T-helper 17 cell (primary cell): ENCODE measurements at regions not wholly inside any gene's neighbourhood (a gene's known extent, or its start where the extent isn't known, plus 50 kb on each side); places are given as distances from the start of the nearest gene placed in this dataset.
"Not testable (repeated sequence)": the region's sequence is repeated elsewhere in the genome, so short reads cannot be mapped to it uniquely, and the experiment has no call there.

Source experiments
- ATAC-seq: fragments of 150-1000 bp; cut with Tn5 transposase; 2 replicates; pipeline ENCODE4 v1.10.0; 2021; ENCODE audit warnings: mild to moderate bottlenecking, moderate library complexity
- DNase-seq, 3 donors: peaks; one replicate each; pipeline versions ENCODE4 v3.0.0 to v3.0.0-alpha.2; 2020 to 2021
- H3K9me3 ChIP-seq: one replicate; pipeline ENCODE4 v1.7.0; 2013; ENCODE audit warnings: low read length, mild to moderate bottlenecking; ENCODE audit not compliant: control insufficient read depth, poor library complexity, severe bottlenecking
- H3K27ac Mint-ChIP-seq: one replicate; pipeline ENCODE4 v1.8.0; 2022; ENCODE audit warnings: mild to moderate bottlenecking, moderate library complexity, mixed read lengths
- H3K27me3 Mint-ChIP-seq: one replicate; pipeline ENCODE4 v1.8.0; 2022; ENCODE audit warnings: mixed read lengths
- H3K36me3 Mint-ChIP-seq: one replicate; pipeline ENCODE4 v1.8.0; 2022; ENCODE audit warnings: low read depth, mixed read lengths
- H3K4me1 Mint-ChIP-seq: one replicate; pipeline ENCODE4 v1.8.0; 2022; ENCODE audit warnings: mild to moderate bottlenecking, mixed read lengths
- H3K4me3 Mint-ChIP-seq: one replicate; pipeline ENCODE4 v1.8.0; 2022; ENCODE audit warnings: mild to moderate bottlenecking, moderate library complexity, mixed read lengths

- no peaks in the 10 kb centered on the region for H3K9me3 ChIP-seq
- Mint-ChIP-seq H3K27me3 (no peaks in the 10 kb centered on the region), H3K27ac (no peak overlapping the region), H3K36me3 (no peaks in the 10 kb centered on the region), H3K4me1 (no peaks in the 10 kb centered on the region), H3K4me3 (no peak overlapping the region)
- DNase-seq = no peak
- ATAC-seq = no peak
These were observed 212.6 kb upstream of the HTR1E start for GRCh38 chr6:86724695-86725094.

DNA sequence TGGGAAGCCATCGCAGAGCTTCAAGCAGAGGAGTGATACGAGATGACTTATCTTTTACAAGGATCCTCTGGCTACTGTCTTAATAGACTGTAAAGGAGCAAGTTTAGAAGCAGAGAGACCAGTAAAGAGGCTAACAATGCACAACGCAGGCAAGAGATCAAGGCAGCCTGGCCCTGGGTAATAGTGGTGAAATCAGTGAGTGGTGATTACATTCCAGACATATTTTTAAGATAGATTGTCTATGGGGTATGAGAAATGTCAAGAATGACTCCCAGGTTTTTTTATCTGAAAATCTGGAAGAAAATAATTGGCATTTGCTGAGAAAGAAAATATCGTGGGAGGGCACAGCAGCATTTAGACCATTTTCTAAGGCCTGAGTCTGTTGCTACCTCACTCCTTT, 213.6 kb upstream of the HTR1E start:
- no peaks in the 10 kb centered on the region for H3K4me1 Mint-ChIP-seq
- H3K36me3 Mint-ChIP-seq = no peaks in the 10 kb centered on the region
- H3K4me3 Mint-ChIP-seq = no peak overlapping the region
- ATAC-seq = no peak
- no peak overlapping the region for H3K27ac Mint-ChIP-seq
- no peak for DNase-seq
- no peaks in the 10 kb centered on the region for H3K27me3 Mint-ChIP-seq
- no peaks in the 10 kb centered on the region for H3K9me3 ChIP-seq

GRCh38 chr6:86723151-86723550, 214.2 kb upstream of the HTR1E start:
- DNase-seq (no peak), ATAC-seq (no peak)
- no peaks in the 10 kb centered on the region for H3K9me3 ChIP-seq
- no peak overlapping the region for H3K27ac Mint-ChIP-seq
- H3K27me3 Mint-ChIP-seq = no peaks in the 10 kb centered on the region
- H3K4me3 Mint-ChIP-seq = no peak overlapping the region
- no peaks in the 10 kb centered on the region for H3K4me1 Mint-ChIP-seq
- H3K36me3 Mint-ChIP-seq = no peaks in the 10 kb centered on the region

DNA sequence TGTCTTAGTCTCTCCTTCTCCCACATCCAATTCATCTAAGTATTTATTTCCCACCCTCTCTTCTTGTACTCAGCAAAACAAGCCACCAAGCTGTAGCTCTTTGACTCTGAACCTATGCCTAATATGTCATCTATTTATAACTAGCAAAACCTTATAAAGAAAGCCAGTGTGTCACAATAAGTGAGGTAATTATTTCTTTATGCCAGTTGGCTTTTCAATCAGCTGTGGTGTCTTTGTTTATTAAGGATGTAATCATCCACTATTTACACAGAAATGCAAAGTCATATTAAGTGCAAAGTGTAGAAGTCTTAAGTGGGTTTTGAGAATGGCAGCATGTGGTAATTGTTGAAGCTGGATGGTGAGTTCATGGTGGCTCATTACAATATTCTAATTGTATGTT, 215.2 kb upstream of the HTR1E start:
- H3K9me3 ChIP-seq = no peaks in the 10 kb centered on the region
- Mint-ChIP-seq H3K4me3 (no peak overlapping the region), H3K36me3 (no peaks in the 10 kb centered on the region), H3K27ac (no peak overlapping the region), H3K4me1 (no peaks in the 10 kb centered on the region), H3K27me3 (no peaks in the 10 kb centered on the region)
- ATAC-seq = no peak
- no peak for DNase-seq

DNA sequence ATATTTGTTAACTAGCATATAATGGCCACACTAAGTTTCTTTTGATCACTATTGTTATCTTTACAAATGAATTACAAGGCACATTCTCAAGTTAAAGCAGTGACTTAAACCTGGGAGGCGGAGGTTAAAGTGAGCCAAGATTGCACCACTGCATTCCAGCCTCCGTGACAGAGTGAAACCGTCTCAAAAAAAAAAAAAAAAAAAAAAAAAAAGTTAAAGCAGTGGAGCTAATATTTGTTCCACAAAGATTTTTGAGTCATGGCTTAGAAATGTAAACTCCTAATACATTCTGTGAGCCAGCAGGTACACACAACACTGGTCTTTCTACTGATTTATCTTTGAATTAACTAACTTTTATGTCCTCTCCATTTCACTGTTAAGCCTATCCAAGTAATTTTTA, 221.7 kb upstream of the HTR1E start:
- Mint-ChIP-seq H3K4me3 (no peak overlapping the region), H3K4me1 (no peaks in the 10 kb centered on the region), H3K27me3 (no peaks in the 10 kb centered on the region), H3K27ac (no peak overlapping the region), H3K36me3 (no peaks in the 10 kb centered on the region)
- no peaks in the 10 kb centered on the region for H3K9me3 ChIP-seq
- ATAC-seq (no peak), DNase-seq (no peak)

DNA sequence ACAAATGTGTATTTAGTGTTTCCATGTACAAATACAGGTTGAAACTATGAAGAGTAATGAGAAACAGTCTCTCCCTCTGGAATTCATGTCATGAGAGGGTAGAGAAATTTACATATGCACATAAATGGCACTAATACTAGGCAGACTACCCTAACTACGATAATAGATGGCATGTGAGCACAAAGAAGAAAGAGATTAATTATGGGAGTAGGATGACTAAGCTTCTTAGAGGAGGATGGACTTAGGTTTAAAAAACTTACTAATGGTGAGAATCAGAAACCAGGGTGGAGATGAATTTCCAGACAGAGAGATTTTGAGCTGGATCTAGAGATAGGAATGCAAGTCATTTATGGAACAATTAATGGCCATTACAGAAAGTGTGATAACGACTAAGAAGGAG, 225.3 kb upstream of the HTR1E start:
- no peaks in the 10 kb centered on the region for H3K36me3 Mint-ChIP-seq
- no peaks in the 10 kb centered on the region for H3K4me1 Mint-ChIP-seq
- no peak overlapping the region for H3K4me3 Mint-ChIP-seq
- no peak overlapping the region for H3K27ac Mint-ChIP-seq
- no peaks in the 10 kb centered on the region for H3K27me3 Mint-ChIP-seq
- no peak for ATAC-seq
- no peaks in the 10 kb centered on the region for H3K9me3 ChIP-seq
- DNase-seq = no peak

- Mint-ChIP-seq H3K27ac (no peak overlapping the region), H3K27me3 (no peaks in the 10 kb centered on the region), H3K4me1 (no peaks in the 10 kb centered on the region), H3K36me3 (no peaks in the 10 kb centered on the region), H3K4me3 (no peak overlapping the region)
- H3K9me3 ChIP-seq = no peaks in the 10 kb centered on the region
- ATAC-seq (no peak), DNase-seq (no peak)
These were observed 229.7 kb upstream of the HTR1E start for GRCh38 chr6:86707545-86708120.

GRCh38 chr6:86706449-86706848, 230.9 kb upstream of the HTR1E start:
- no peak overlapping the region for H3K4me3 Mint-ChIP-seq
- no peaks in the 10 kb centered on the region for H3K27me3 Mint-ChIP-seq
- no peaks in the 10 kb centered on the region for H3K36me3 Mint-ChIP-seq
- DNase-seq (no peak), ATAC-seq (no peak)
- no peak overlapping the region for H3K27ac Mint-ChIP-seq
- no peaks in the 10 kb centered on the region for H3K9me3 ChIP-seq
- no peaks in the 10 kb centered on the region for H3K4me1 Mint-ChIP-seq

DNA sequence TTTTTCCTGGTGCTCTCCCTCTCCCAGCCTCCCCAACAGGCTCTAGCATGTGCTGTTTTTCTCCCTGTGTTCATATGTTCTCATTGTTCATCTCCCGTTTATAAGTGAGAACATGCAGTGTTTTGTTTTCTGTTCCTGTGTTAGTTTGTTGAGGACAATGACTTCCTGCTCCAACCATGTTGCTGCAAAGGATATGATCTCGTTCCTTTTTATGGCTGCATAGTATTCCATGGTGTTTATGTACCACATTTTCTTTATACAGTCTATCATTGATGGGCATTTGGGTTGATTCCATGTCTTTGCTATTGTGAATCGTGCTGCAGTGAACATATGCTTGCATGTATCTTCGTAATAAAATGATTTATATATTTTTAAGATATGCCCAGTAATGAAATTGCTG, 236.1 kb upstream of the HTR1E start:
- not testable (repeated sequence) for H3K36me3 Mint-ChIP-seq, H3K4me1 Mint-ChIP-seq, H3K27me3 Mint-ChIP-seq, ATAC-seq, H3K9me3 ChIP-seq, DNase-seq, H3K4me3 Mint-ChIP-seq, H3K27ac Mint-ChIP-seq

GRCh38 chr6:86686496-86686895, 250.8 kb upstream of the HTR1E start:
- Mint-ChIP-seq H3K27me3 (no peaks in the 10 kb centered on the region), H3K4me3 (no peak overlapping the region), H3K4me1 (no peaks in the 10 kb centered on the region), H3K27ac (no peak overlapping the region), H3K36me3 (no peaks in the 10 kb centered on the region)
- no peaks in the 10 kb centered on the region for H3K9me3 ChIP-seq
- ATAC-seq (no peak), DNase-seq (no peak)

- H3K9me3 ChIP-seq = no peaks in the 10 kb centered on the region
- no peak for DNase-seq
- H3K27ac Mint-ChIP-seq = no peak overlapping the region
- no peak overlapping the region for H3K4me3 Mint-ChIP-seq
- no peaks in the 10 kb centered on the region for H3K36me3 Mint-ChIP-seq
- H3K27me3 Mint-ChIP-seq = no peaks in the 10 kb centered on the region
- no peaks in the 10 kb centered on the region for H3K4me1 Mint-ChIP-seq
- ATAC-seq = no peak
These were observed 252.0 kb upstream of the HTR1E start for GRCh38 chr6:86685230-86685797.

GRCh38 chr6:86683132-86683908, 254.0 kb upstream of the HTR1E start:
- Mint-ChIP-seq H3K27me3 (no peaks in the 10 kb centered on the region), H3K36me3 (no peaks in the 10 kb centered on the region), H3K4me1 (no peaks in the 10 kb centered on the region), H3K27ac (no peak overlapping the region), H3K4me3 (no peak overlapping the region)
- no peak for DNase-seq
- no peak for ATAC-seq
- H3K9me3 ChIP-seq = no peaks in the 10 kb centered on the region

GRCh38 chr6:86682297-86682696, 255.0 kb upstream of the HTR1E start:
- Mint-ChIP-seq H3K4me3 (no peak overlapping the region), H3K4me1 (no peaks in the 10 kb centered on the region), H3K27me3 (no peaks in the 10 kb centered on the region), H3K27ac (no peak overlapping the region), H3K36me3 (no peaks in the 10 kb centered on the region)
- ATAC-seq (no peak), DNase-seq (no peak)
- H3K9me3 ChIP-seq = no peaks in the 10 kb centered on the region

DNA sequence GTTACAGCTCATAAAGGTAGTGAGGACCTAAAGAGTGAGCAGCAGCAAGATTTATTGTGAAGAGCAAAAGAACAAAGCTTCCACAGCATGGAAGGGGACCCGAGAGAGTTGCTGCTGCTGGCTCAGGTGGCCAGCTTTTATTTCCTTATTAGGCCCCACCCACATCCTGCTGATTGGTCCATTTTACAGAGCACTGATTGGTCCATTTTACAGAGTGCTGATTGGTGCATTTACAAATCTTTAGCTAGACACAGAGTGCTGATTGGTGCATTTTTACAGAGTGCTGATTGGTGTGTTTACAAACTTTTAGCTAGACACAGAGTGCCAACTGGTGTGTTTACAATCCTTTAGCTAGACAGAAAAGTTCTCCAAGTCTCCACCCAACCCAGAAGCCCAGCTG, 256.2 kb upstream of the HTR1E start:
- not testable (repeated sequence) for H3K27ac Mint-ChIP-seq, H3K36me3 Mint-ChIP-seq, DNase-seq, H3K9me3 ChIP-seq, H3K27me3 Mint-ChIP-seq, H3K4me1 Mint-ChIP-seq, H3K4me3 Mint-ChIP-seq, ATAC-seq
